B cell (primary cell): ENCODE measurements at regions not wholly inside any gene's neighbourhood (a gene's known extent, or its start where the extent isn't known, plus 50 kb on each side); places are given as distances from the start of the nearest gene placed in this dataset.

Experiments
- ATAC-seq: fragments of 200-7000 bp; cut with Tn5 transposase; one replicate; pipeline ENCODE4 v1.10.0; 2021; ENCODE audit warnings: low read depth, mild to moderate bottlenecking, moderate number of reproducible peaks, moderate library complexity
- CTCF ChIA-PET: fragments of 350-600 bp; sonication (Branson Sonifier 250); formaldehyde crosslinking; loops from one replicate; lab custom pipeline; 2021; ENCODE audit warnings: antibody characterized with exemption, inconsistent platforms; lab: Charles Lee
- POLR2A ChIA-PET: fragments of 350-600 bp; sonication (Branson Sonifier 250); formaldehyde crosslinking; loops from one replicate; lab custom pipeline; 2021; ENCODE audit warnings: antibody characterized with exemption; lab: Charles Lee
- DNase-seq: peaks from one replicate; pipeline ENCODE4 v3.0.0; 2013
- H2AFZ ChIP-seq: 2 replicates; pipeline ENCODE4 v1.6.1; 2012; ENCODE audit warnings: mild to moderate bottlenecking, low read depth, low read length; ENCODE audit not compliant: insufficient read depth, poor library complexity, severe bottlenecking
- H3K27ac ChIP-seq, 2 donors: 1 replicate in 1 of 2; 2 replicates in 1 of 2; pipeline ENCODE4 v1.5.1; 2012 to 2013; ENCODE audit warnings: low read length in 2 of 2, mild to moderate bottlenecking in 2 of 2, moderate library complexity in 1 of 2
- H3K27me3 ChIP-seq, 4 experiments: fragments of 200-600 bp in 1 of 4; sonication (generic) in 1 of 4; replicated peaks in 1 of 4; 1 replicate in 2 of 4; 2 replicates in 2 of 4; pipeline versions ENCODE4 v1.6.1 to v1.7.0; 2013 to 2016; ENCODE audit warnings: low read length in 3 of 4, mild to moderate bottlenecking in 2 of 4, mixed read lengths in 1 of 4, moderate library complexity in 1 of 4; ENCODE audit not compliant: insufficient read depth in 4 of 4, control insufficient read depth in 3 of 4; ENCODE audit errors: control extremely low read depth in 1 of 4
- H3K36me3 ChIP-seq, 2 experiments: replicated peaks in 1 of 2; 1 replicate in 1 of 2; 2 replicates in 1 of 2; pipeline versions ENCODE4 v1.6.1 to v1.7.1; 2013; ENCODE audit warnings: low read length in 1 of 2; ENCODE audit not compliant: insufficient read depth in 2 of 2, control insufficient read depth in 1 of 2; ENCODE audit errors: control extremely low read depth in 1 of 2, extremely low read depth in 1 of 2
- H3K4me1 ChIP-seq, 2 donors: fragments of 200-600 bp in 1 of 2; sonication (generic) in 1 of 2; 1 replicate in 1 of 2; 2 replicates in 1 of 2; pipeline versions ENCODE4 v1.5.1 to v1.6.1; 2013 to 2017; ENCODE audit warnings: low read length in 2 of 2; ENCODE audit not compliant: control insufficient read depth in 2 of 2, insufficient read depth in 2 of 2
- H3K4me2 ChIP-seq: replicated peaks from 2 replicates; pipeline ENCODE3; 2012; ENCODE audit warnings: mild to moderate bottlenecking, low read depth, low read length; ENCODE audit not compliant: poor library complexity, severe bottlenecking
- H3K4me3 ChIP-seq, 5 experiments: fragments of 200-600 bp in 1 of 5; sonication (generic) in 1 of 5; 1 replicate in 3 of 5; 2 replicates in 2 of 5; pipeline versions ENCODE4 v1.5.1 to v1.7.0; 2011 to 2016; ENCODE audit warnings: low read length in 4 of 5, mild to moderate bottlenecking in 4 of 5, low read depth in 2 of 5, control low read depth in 1 of 5, moderate library complexity in 1 of 5; ENCODE audit not compliant: insufficient read depth in 1 of 5; ENCODE audit errors: control extremely low read depth in 1 of 5, extremely low read depth in 1 of 5
- H3K79me2 ChIP-seq: fragments of 200-600 bp; sonication (generic); one replicate; pipeline ENCODE4 v1.6.0; 2016; ENCODE audit warnings: low read length; ENCODE audit not compliant: control insufficient read depth, insufficient read depth
- H3K9ac ChIP-seq: fragments of 200-600 bp; sonication (generic); 2 replicates; pipeline ENCODE4 v1.6.1; 2017; ENCODE audit warnings: mild to moderate bottlenecking, low read length, moderate library complexity
- H3K9me3 ChIP-seq, 3 donors: one replicate each; pipeline versions ENCODE4 v1.6.1 to v1.7.1; 2013; ENCODE audit warnings: low read length in 2 of 3; ENCODE audit not compliant: control insufficient read depth in 2 of 3, insufficient read depth in 1 of 3; ENCODE audit errors: control extremely low read depth in 1 of 3
- H4K20me1 ChIP-seq: 2 replicates; pipeline ENCODE4 v1.6.0; 2012; ENCODE audit warnings: mild to moderate bottlenecking, low read length; ENCODE audit not compliant: insufficient read depth, control insufficient read depth, poor library complexity, severe bottlenecking
- H3K27ac Mint-ChIP-seq: one replicate; pipeline ENCODE4 v1.8.0; 2021; ENCODE audit warnings: mixed read lengths
- H3K27me3 Mint-ChIP-seq: one replicate; pipeline ENCODE4 v1.8.0; 2021; ENCODE audit warnings: mixed read lengths
- H3K4me1 Mint-ChIP-seq: one replicate; pipeline ENCODE4 v1.8.0; 2021; ENCODE audit warnings: mixed read lengths
- H3K4me3 Mint-ChIP-seq: one replicate; pipeline ENCODE4 v1.8.0; 2021; ENCODE audit warnings: mixed read lengths
- H3K9me3 Mint-ChIP-seq: one replicate; pipeline ENCODE4 v1.8.0; 2022; ENCODE audit warnings: mixed read lengths; ENCODE audit not compliant: insufficient read depth
- CTCF ChIP-seq: fragments of 200-600 bp; IDR thresholded peaks from one replicate; pipeline ENCODE4 v1.8.0; 2022; ENCODE audit warnings: antibody characterized with exemption, mild to moderate bottlenecking
- EZH2 ChIP-seq: IDR thresholded peaks from 2 replicates; pipeline ENCODE4 v1.6.1; 2012; ENCODE audit warnings: borderline replicate concordance, low read depth, mild to moderate bottlenecking, moderate library complexity, low read length; ENCODE audit not compliant: insufficient read depth, poor library complexity, severe bottlenecking
- WGBS: methylation state at CpG from one replicate; pipeline ENCODE4 v1.1.5; 2013; ENCODE audit warnings: missing lambda C conversion rate; ENCODE audit not compliant: insufficient coverage; 5-methylcytosine and 5-hydroxymethylcytosine counted together
- intact Hi-C: fragments of 100-400 bp; cut with micrococcal nuclease; formaldehyde crosslinking; loops from one replicate; pipeline ENCODE4 v1.10.0; 2022

GRCh38 chr16:26736084-26736483 lies 330.6 kb upstream of the C16orf82 start:
- ChIA-PET CTCF (no interaction called here), POLR2A (no interaction called here)
- DNase-seq: no peak
- Histone ChIP-seq H3K9ac (no peak overlapping the region), H3K27ac (no peak overlapping the region), H3K36me3 (no peaks in the 10 kb centered on the region), H3K79me2 (no peaks in the 10 kb centered on the region), H3K4me1 (no peaks in the 10 kb centered on the region), H3K4me3 (no peak overlapping the region), H4K20me1 (no peaks in the 10 kb centered on the region), H3K27me3 (no peaks in the 10 kb centered on the region), H3K4me2 (no peak overlapping the region), H2AFZ (no peak overlapping the region), H3K9me3 (no peaks in the 10 kb centered on the region)
- TF ChIP-seq CTCF (no peak), EZH2 (no peak)
- Mint-ChIP-seq H3K27me3 (peaks cover 18% of the 10 kb centered on the region), H3K4me1 (no peaks in the 10 kb centered on the region), H3K27ac (no peak overlapping the region), H3K9me3 (no peaks in the 10 kb centered on the region), H3K4me3 (no peak overlapping the region)
- 100% methylated on average over 1 of the region's 4 CpGs for WGBS
- intact Hi-C loops: no loop called here
- no peak for ATAC-seq

- Mint-ChIP-seq H3K4me1 (no peaks in the 10 kb centered on the region), H3K9me3 (no peaks in the 10 kb centered on the region), H3K4me3 (no peak overlapping the region), H3K27me3 (peaks cover 18% of the 10 kb centered on the region), H3K27ac (no peak overlapping the region)
- H2AFZ ChIP-seq: no peak overlapping the region
- no peaks in the 10 kb centered on the region for H3K9me3 ChIP-seq
- CTCF ChIA-PET: no interaction called here
- H3K36me3 ChIP-seq: no peaks in the 10 kb centered on the region
- H3K4me2 ChIP-seq: no peak overlapping the region
- H3K4me1 ChIP-seq: no peaks in the 10 kb centered on the region
- DNase-seq: no peak
- no peak overlapping the region for H3K9ac ChIP-seq
- no peaks in the 10 kb centered on the region for H3K79me2 ChIP-seq
- WGBS: 71% methylated on average over 1 of the region's 2 CpGs
- ATAC-seq: no peak
- intact Hi-C loops: no loop called here
- peaks cover 0 to 2% (median 0%) of the 10 kb centered on the region in 4 experiments for H3K27me3 ChIP-seq
- POLR2A ChIA-PET: no interaction called here
- no peak overlapping the region for H3K4me3 ChIP-seq
- no peak overlapping the region for H3K27ac ChIP-seq
- no peak for TF ChIP-seq EZH2
- TF ChIP-seq CTCF: no peak
- H4K20me1 ChIP-seq: no peaks in the 10 kb centered on the region
Observed at GRCh38 chr16:26740771-26741170, 326.0 kb upstream of the C16orf82 start.
